ENCODE measurements at regions not wholly inside any gene's neighbourhood (a gene's known extent, or its start where the extent isn't known, plus 50 kb on each side); places are given as distances from the start of the nearest gene placed in this dataset.
"Not testable (repeated sequence)": the region's sequence is repeated elsewhere in the genome, so short reads cannot be mapped to it uniquely, and the experiment has no call there.

DNA sequence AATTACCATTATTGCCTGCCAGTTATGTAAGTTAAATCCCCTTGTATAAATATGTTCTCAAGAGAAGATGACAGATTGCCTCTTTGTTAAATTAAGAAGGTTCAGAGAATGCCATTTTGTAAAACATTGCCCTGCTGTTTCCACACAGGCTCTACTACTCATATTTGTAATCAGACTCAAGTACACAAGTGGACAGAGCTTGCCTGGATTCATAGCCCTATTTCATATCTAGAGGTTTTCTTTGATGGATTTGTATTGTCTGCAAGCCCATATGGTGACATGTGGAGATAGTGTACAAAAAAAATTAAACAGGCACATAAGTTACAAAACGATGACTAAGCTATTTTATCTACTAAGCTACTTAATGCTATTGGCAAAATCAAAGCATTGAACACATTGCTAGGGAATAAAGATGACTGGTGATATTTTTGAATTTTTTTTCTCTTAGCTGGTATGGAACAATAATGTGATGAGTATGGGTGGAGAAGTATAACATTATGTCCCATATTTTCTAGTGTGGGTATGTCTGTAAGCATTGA, 1286.6 kb upstream of the ALCAM start:
- no peak overlapping the region for H3K27ac ChIP-seq (ENCODE audit: low read length)
- no peaks in the 10 kb centered on the region for H4K20me1 ChIP-seq (ENCODE audit: insufficient read depth)
- no peak for TF ChIP-seq POLR2AphosphoS5 (IDR thresholded peaks at IDR 0.05)
- TF ChIP-seq MXI1 (conservative IDR thresholded peaks at IDR 0.05; ENCODE audit: poor library complexity, severe bottlenecking): no peak
- TF ChIP-seq TAF1 (IDR thresholded peaks at IDR 0.05; ENCODE audit: low read depth): no peak
- TF ChIP-seq EP300 (conservative IDR thresholded peaks at IDR 0.05; ENCODE audit: poor library complexity, severe bottlenecking): no peak
- no peak for TF ChIP-seq EZH2 (IDR thresholded peaks at IDR 0.05; ENCODE audit: borderline replicate concordance, insufficient read depth, low read length, poor library complexity, severe bottlenecking)
- no peaks in the 10 kb centered on the region for H3K36me3 ChIP-seq (ENCODE audit: insufficient read depth, low read length)
- H3K4me2 ChIP-seq (ENCODE audit: low read length): no peak overlapping the region
- H3K27me3 ChIP-seq (ENCODE audit: insufficient read depth, low read depth, low read length): no peaks in the 10 kb centered on the region
- H3K9me3 ChIP-seq (ENCODE audit: low read length): no peaks in the 10 kb centered on the region
- H3K79me2 ChIP-seq (replicated peaks; ENCODE audit: insufficient read depth, low read length): no peaks in the 10 kb centered on the region
- H3K9ac ChIP-seq (ENCODE audit: low read length): no peak overlapping the region
- no peak overlapping the region for H2AFZ ChIP-seq (ENCODE audit: low read depth, low read length)
- no peaks in the 10 kb centered on the region for H3F3A ChIP-seq (ENCODE audit: insufficient read depth, low read length, poor library complexity, severe bottlenecking)
- no peak overlapping the region for H3K4me3 ChIP-seq (ENCODE audit: low read length)
- H3K9me2 ChIP-seq (ENCODE audit: insufficient read depth, low read length): no peaks in the 10 kb centered on the region

- Histone ChIP-seq H3F3A (ENCODE audit: insufficient read depth, low read length, poor library complexity, severe bottlenecking) (no peaks in the 10 kb centered on the region), H3K9me2 (ENCODE audit: insufficient read depth, low read length) (no peaks in the 10 kb centered on the region), H3K4me2 (ENCODE audit: low read length) (no peak overlapping the region), H3K27ac (ENCODE audit: low read length) (peak overlapping the region; percentile 10), H3K27me3 (ENCODE audit: insufficient read depth, low read depth, low read length) (no peaks in the 10 kb centered on the region), H4K20me1 (ENCODE audit: insufficient read depth) (no peaks in the 10 kb centered on the region), H3K9ac (ENCODE audit: low read length) (no peak overlapping the region), H2AFZ (ENCODE audit: low read depth, low read length) (no peak overlapping the region), H3K36me3 (ENCODE audit: insufficient read depth, low read length) (no peaks in the 10 kb centered on the region), H3K4me3 (ENCODE audit: low read length) (no peak overlapping the region), H3K79me2 (replicated peaks; ENCODE audit: insufficient read depth, low read length) (no peaks in the 10 kb centered on the region), H3K9me3 (ENCODE audit: low read length) (no peaks in the 10 kb centered on the region)
- TF ChIP-seq EZH2 (IDR thresholded peaks at IDR 0.05; ENCODE audit: borderline replicate concordance, insufficient read depth, low read length, poor library complexity, severe bottlenecking) (no peak), POLR2AphosphoS5 (IDR thresholded peaks at IDR 0.05) (peak; percentile 73), SMC3 (conservative IDR thresholded peaks at IDR 0.05; ENCODE audit: poor library complexity) (no peak), RAD21 (conservative IDR thresholded peaks at IDR 0.05) (no peak), REST (IDR thresholded peaks at IDR 0.05; ENCODE audit: borderline replicate concordance) (peak; percentile 83), EP300 (conservative IDR thresholded peaks at IDR 0.05; ENCODE audit: poor library complexity, severe bottlenecking) (peak; percentile 96), TAF1 (IDR thresholded peaks at IDR 0.05; ENCODE audit: low read depth) (no peak), MXI1 (conservative IDR thresholded peaks at IDR 0.05; ENCODE audit: poor library complexity, severe bottlenecking) (no peak)
- TF ChIP-seq, protein P1, sequence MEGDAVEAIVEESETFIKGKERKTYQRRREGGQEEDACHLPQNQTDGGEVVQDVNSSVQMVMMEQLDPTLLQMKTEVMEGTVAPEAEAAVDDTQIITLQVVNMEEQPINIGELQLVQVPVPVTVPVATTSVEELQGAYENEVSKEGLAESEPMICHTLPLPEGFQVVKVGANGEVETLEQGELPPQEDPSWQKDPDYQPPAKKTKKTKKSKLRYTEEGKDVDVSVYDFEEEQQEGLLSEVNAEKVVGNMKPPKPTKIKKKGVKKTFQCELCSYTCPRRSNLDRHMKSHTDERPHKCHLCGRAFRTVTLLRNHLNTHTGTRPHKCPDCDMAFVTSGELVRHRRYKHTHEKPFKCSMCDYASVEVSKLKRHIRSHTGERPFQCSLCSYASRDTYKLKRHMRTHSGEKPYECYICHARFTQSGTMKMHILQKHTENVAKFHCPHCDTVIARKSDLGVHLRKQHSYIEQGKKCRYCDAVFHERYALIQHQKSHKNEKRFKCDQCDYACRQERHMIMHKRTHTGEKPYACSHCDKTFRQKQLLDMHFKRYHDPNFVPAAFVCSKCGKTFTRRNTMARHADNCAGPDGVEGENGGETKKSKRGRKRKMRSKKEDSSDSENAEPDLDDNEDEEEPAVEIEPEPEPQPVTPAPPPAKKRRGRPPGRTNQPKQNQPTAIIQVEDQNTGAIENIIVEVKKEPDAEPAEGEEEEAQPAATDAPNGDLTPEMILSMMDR (IDR thresholded peaks at IDR 0.05; ENCODE audit: poor library complexity, severe bottlenecking): no peak
Measured at GRCh38 chr3:104088738-104089137, 1278.0 kb upstream of the ALCAM start.

- not testable (repeated sequence) for H3K79me2 ChIP-seq (replicated peaks; ENCODE audit: insufficient read depth, low read length); H3F3A ChIP-seq (ENCODE audit: insufficient read depth, low read length, poor library complexity, severe bottlenecking); H4K20me1 ChIP-seq (ENCODE audit: insufficient read depth); H3K27me3 ChIP-seq (ENCODE audit: insufficient read depth, low read depth, low read length); H3K9me3 ChIP-seq (ENCODE audit: low read length); H3K4me2 ChIP-seq (ENCODE audit: low read length); H3K9ac ChIP-seq (ENCODE audit: low read length); H3K36me3 ChIP-seq (ENCODE audit: insufficient read depth, low read length); H3K4me3 ChIP-seq (ENCODE audit: low read length); H2AFZ ChIP-seq (ENCODE audit: low read depth, low read length); H3K9me2 ChIP-seq (ENCODE audit: insufficient read depth, low read length); H3K27ac ChIP-seq (ENCODE audit: low read length)
Measured at GRCh38 chr3:104089987-104090386, 1276.7 kb upstream of the ALCAM start.
